OCI-LY1 (cell line): ENCODE measurements at regions not wholly inside any gene's neighbourhood (a gene's known extent, or its start where the extent isn't known, plus 50 kb on each side); places are given as distances from the start of the nearest gene placed in this dataset.

Experiments
- H2AFZ ChIP-seq: fragments of 200-600 bp; sonication (generic), shearing (Covaris generic); 2 replicates; pipeline ENCODE4 v1.6.0; 2014; ENCODE audit warnings: antibody characterized with exemption, mild to moderate bottlenecking, low read length
- H3F3A ChIP-seq: fragments of 200-600 bp; sonication (generic), shearing (Covaris generic); 2 replicates; pipeline ENCODE4 v1.6.0; 2014; ENCODE audit warnings: mild to moderate bottlenecking, antibody characterized with exemption, low read length, moderate library complexity; ENCODE audit not compliant: insufficient read depth
- H3K27ac ChIP-seq: fragments of 200-600 bp; sonication (generic); 2 replicates; pipeline ENCODE4 v1.5.1; 2014; ENCODE audit warnings: low read length, mixed run types, mild to moderate bottlenecking, low read depth; ENCODE audit not compliant: poor library complexity, severe bottlenecking
- H3K27me3 ChIP-seq: fragments of 200-600 bp; sonication (generic); 2 replicates; pipeline ENCODE4 v1.6.0; 2014; ENCODE audit warnings: antibody characterized with exemption, mild to moderate bottlenecking, low read length, moderate library complexity; ENCODE audit not compliant: insufficient read depth
- H3K36me3 ChIP-seq: fragments of 200-600 bp; sonication (generic); 2 replicates; pipeline ENCODE4 v1.6.1; 2014; ENCODE audit warnings: mild to moderate bottlenecking, antibody characterized with exemption, low read length, moderate library complexity, mixed read lengths; ENCODE audit not compliant: insufficient read depth
- H3K4me1 ChIP-seq: fragments of 200-600 bp; sonication (generic); 2 replicates; pipeline ENCODE4 v1.5.1; 2014; ENCODE audit warnings: mild to moderate bottlenecking, low read length, moderate library complexity; ENCODE audit not compliant: insufficient read depth, severe bottlenecking
- H3K4me2 ChIP-seq: fragments of 200-600 bp; sonication (generic), shearing (Covaris generic); 2 replicates; pipeline ENCODE4 v1.6.1; 2014; ENCODE audit warnings: low read length
- H3K4me3 ChIP-seq: fragments of 200-600 bp; sonication (generic); 2 replicates; pipeline ENCODE4 v1.5.1; 2014; ENCODE audit warnings: low read length, low read depth, mild to moderate bottlenecking, mixed read lengths; ENCODE audit not compliant: poor library complexity, severe bottlenecking
- H3K79me2 ChIP-seq: fragments of 200-600 bp; shearing (Covaris generic); 2 replicates; pipeline ENCODE4 v1.6.1; 2016; ENCODE audit warnings: mixed run types, low read length, mixed read lengths; ENCODE audit not compliant: insufficient read depth
- H3K9ac ChIP-seq: fragments of 200-600 bp; sonication (generic), shearing (Covaris generic); 2 replicates; pipeline ENCODE4 v1.6.1; 2014; ENCODE audit warnings: mild to moderate bottlenecking, low read length, mixed read lengths
- H3K9me2 ChIP-seq: fragments of 200-600 bp; sonication (generic), shearing (Covaris generic); 2 replicates; pipeline ENCODE4 v1.6.1; 2014; ENCODE audit warnings: low read depth, mild to moderate bottlenecking, low read length, mixed read lengths
- H3K9me3 ChIP-seq: fragments of 200-600 bp; shearing (Covaris generic); 2 replicates; pipeline ENCODE4 v1.6.1; 2014; ENCODE audit warnings: low read length, mixed read lengths
- H4K20me1 ChIP-seq: fragments of 200-600 bp; sonication (generic), shearing (Covaris generic); 2 replicates; pipeline ENCODE4 v1.6.0; 2016; ENCODE audit warnings: mild to moderate bottlenecking, low read length; ENCODE audit not compliant: insufficient read depth
- CTCF ChIP-seq: fragments of 200-600 bp; sonication (generic), shearing (Covaris generic); IDR thresholded peaks from 2 replicates; pipeline ENCODE4 v1.5.1; 2017; ENCODE audit warnings: mild to moderate bottlenecking, antibody characterized with exemption, low read length, moderate library complexity, mixed read lengths
- EZH2 ChIP-seq: fragments of 200-600 bp; sonication (generic), shearing (Covaris generic); IDR thresholded peaks from 2 replicates; pipeline ENCODE4 v1.8.0; 2017; ENCODE audit warnings: borderline replicate concordance, mixed run types, mild to moderate bottlenecking, antibody characterized with exemption, low read length, moderate library complexity, mixed read lengths

DNA sequence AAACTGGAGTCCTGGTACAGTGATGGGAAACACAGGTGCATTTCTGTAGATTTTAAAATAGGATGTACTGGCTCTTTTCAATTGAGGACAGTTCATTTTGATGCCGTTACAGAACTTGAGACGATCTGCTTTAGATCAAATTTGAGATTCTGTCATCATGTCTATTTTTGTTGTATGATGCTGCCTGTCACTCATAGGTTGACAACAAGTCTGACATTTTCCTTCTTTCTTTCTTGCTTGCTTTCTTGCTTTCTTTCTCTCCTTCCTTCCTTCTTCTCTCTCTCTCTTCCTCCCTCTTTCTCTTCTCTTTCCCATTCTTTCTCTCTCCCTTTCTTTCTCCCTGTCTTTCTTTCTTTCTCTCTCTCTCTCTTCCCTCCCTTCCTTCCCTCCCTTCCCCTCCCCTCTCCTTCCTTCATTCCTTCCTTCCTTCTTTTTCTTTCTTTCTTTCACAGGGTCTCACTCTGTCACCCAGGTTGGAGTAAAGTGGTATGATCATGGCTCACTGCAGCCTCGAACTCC is 152.6 kb upstream of the SGK1 start:
- no peak overlapping the region for H3K9ac ChIP-seq
- no peaks in the 10 kb centered on the region for H3K4me1 ChIP-seq
- H3K79me2 ChIP-seq, result no peaks in the 10 kb centered on the region
- H3K27me3 ChIP-seq, result no peaks in the 10 kb centered on the region
- H3K9me3 ChIP-seq, result no peaks in the 10 kb centered on the region
- no peaks in the 10 kb centered on the region for H4K20me1 ChIP-seq
- no peak overlapping the region for H2AFZ ChIP-seq
- H3K9me2 ChIP-seq, result no peaks in the 10 kb centered on the region; the same call in 1 of the 2 replicates
- no peak overlapping the region for H3K4me3 ChIP-seq
- H3K27ac ChIP-seq, result no peak overlapping the region
- TF ChIP-seq EZH2 (no peak), CTCF (no peak)
- H3K36me3 ChIP-seq, result no peaks in the 10 kb centered on the region
- H3F3A ChIP-seq, result no peaks in the 10 kb centered on the region
- no peak overlapping the region for H3K4me2 ChIP-seq

DNA sequence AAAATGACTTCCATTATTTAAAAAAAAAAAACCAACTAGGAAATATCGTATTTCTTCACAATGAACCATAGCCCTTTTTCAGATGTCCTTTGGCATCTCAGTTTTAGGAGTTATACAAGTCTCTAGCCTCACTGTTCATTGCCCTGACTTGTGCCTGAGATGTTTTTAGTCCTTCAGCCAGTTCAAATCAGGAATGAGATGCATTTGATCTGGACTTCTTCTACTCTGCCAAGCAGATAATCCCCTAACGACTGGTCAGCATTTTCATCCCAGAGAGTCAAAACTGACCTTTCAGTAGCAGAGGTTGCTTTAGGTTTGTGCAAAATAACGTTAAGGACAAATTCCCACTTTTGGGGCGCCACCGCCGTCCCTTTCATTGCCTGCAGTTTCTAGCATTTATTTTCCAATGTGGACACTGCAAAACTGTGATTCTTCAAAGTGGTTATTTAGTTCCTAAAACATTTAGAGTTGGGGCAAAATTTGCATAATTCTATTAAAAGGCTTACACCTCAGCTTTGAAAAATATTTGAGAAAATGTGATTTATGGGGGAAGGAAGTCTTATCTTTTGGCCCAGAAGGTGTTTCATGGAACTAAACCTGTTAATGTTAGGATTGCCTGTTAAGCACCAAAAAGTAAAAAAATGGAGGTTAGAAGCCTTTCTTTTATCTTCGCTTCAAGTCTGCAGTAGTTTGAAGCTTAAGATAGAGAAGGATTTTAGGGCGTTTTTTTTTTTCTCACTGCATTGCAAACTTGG is 152.0 kb upstream of the SGK1 start:
- Histone ChIP-seq H2AFZ (no peak overlapping the region), H3K27me3 (no peaks in the 10 kb centered on the region), H4K20me1 (no peaks in the 10 kb centered on the region), H3K27ac (no peak overlapping the region), H3K4me2 (no peak overlapping the region), H3K79me2 (no peaks in the 10 kb centered on the region), H3K9ac (no peak overlapping the region), H3F3A (no peaks in the 10 kb centered on the region), H3K4me3 (no peak overlapping the region), H3K9me2 (no peaks in the 10 kb centered on the region; the same call in 1 of the 2 replicates), H3K9me3 (no peaks in the 10 kb centered on the region), H3K36me3 (no peaks in the 10 kb centered on the region), H3K4me1 (no peaks in the 10 kb centered on the region)
- TF ChIP-seq CTCF (no peak), EZH2 (no peak)

DNA sequence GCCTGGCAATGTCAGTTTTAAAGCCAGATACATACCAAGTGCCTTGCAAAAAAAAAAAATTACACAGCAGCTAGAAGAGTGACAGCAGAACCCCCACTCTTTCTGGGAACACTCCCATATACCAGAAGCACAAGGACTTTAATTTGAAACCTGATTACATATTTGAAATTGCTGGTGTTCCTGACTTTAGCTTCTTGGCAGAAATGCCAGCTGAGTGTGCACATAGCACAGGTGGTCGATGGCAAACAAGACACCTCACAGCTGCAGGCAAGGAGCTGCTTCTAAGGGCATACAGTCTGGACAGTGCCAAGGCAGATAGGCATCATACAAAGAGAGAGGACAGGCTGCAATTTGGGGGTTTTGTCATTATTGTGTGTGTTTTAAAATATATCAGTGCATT is 150.7 kb upstream of the SGK1 start:
- Histone ChIP-seq H3K4me3 (no peak overlapping the region), H4K20me1 (no peaks in the 10 kb centered on the region), H3K9ac (no peak overlapping the region), H3K9me3 (no peaks in the 10 kb centered on the region), H3K79me2 (no peaks in the 10 kb centered on the region), H3K27me3 (no peaks in the 10 kb centered on the region), H3F3A (no peaks in the 10 kb centered on the region), H3K9me2 (no peaks in the 10 kb centered on the region; the same call in 1 of the 2 replicates), H3K4me2 (no peak overlapping the region), H3K36me3 (no peaks in the 10 kb centered on the region), H2AFZ (no peak overlapping the region), H3K4me1 (no peaks in the 10 kb centered on the region), H3K27ac (no peak overlapping the region)
- no peak for TF ChIP-seq EZH2
- TF ChIP-seq CTCF, result no peak
